ENCODE measurements at regions not wholly inside any gene's neighbourhood (a gene's known extent, or its start where the extent isn't known, plus 50 kb on each side); places are given as distances from the start of the nearest gene placed in this dataset.

- peak; percentile 75 for DNase-seq
These were observed 245.3 kb downstream of the MAFB start for GRCh38 chr20:40443753-40444152.

GRCh38 chr20:40442181-40442963 is 246.7 kb downstream of the MAFB start:
- peak; percentile 70 for DNase-seq

GRCh38 chr20:40441771-40442170 is 247.3 kb downstream of the MAFB start:
- DNase-seq: no peak

- DNase-seq: no peak
These were observed 250.7 kb downstream of the MAFB start for GRCh38 chr20:40438161-40438830.

GRCh38 chr20:40436011-40436410 is 253.0 kb downstream of the MAFB start:
- DNase-seq: no peak

- DNase-seq: no peak
These were observed 253.7 kb downstream of the MAFB start for GRCh38 chr20:40435146-40435895.

- no peak for DNase-seq
These were observed 254.9 kb downstream of the MAFB start for GRCh38 chr20:40434122-40434521.

- no peak for DNase-seq
These were observed 255.6 kb downstream of the MAFB start for GRCh38 chr20:40433341-40433861.

- DNase-seq: peak; percentile 61
These were observed 257.4 kb downstream of the MAFB start for GRCh38 chr20:40431611-40432010.

- DNase-seq: no peak
These were observed 257.9 kb downstream of the MAFB start for GRCh38 chr20:40431112-40431511.

GRCh38 chr20:40427026-40427425 is 262.0 kb downstream of the MAFB start:
- no peak for DNase-seq

GRCh38 chr20:40424695-40425094 is 264.3 kb downstream of the MAFB start:
- no peak for DNase-seq

- no peak for DNase-seq
These were observed 266.4 kb downstream of the MAFB start for GRCh38 chr20:40422656-40423055.

- DNase-seq: no peak
These were observed 272.8 kb downstream of the MAFB start for GRCh38 chr20:40416274-40416673.

- DNase-seq: no peak
These were observed 274.0 kb downstream of the MAFB start for GRCh38 chr20:40414843-40415615.

- DNase-seq: no peak
These were observed 279.0 kb downstream of the MAFB start for GRCh38 chr20:40410028-40410427.

- DNase-seq: no peak
These were observed 291.6 kb downstream of the MAFB start for GRCh38 chr20:40397467-40397866.

GRCh38 chr20:40393197-40394079 is 295.6 kb downstream of the MAFB start:
- no peak for DNase-seq

- no peak for DNase-seq
These were observed 298.4 kb downstream of the MAFB start for GRCh38 chr20:40390654-40391053.

GRCh38 chr20:40370800-40371199 is 318.2 kb downstream of the MAFB start:
- no peak for DNase-seq

GRCh38 chr20:40368876-40369275 is 320.2 kb downstream of the MAFB start:
- DNase-seq: no peak

- DNase-seq: no peak
These were observed 327.1 kb downstream of the MAFB start for GRCh38 chr20:40361916-40362315.
